DOHH2 (cell line): ENCODE measurements at regions not wholly inside any gene's neighbourhood (a gene's known extent, or its start where the extent isn't known, plus 50 kb on each side); places are given as distances from the start of the nearest gene placed in this dataset.

ENCODE experiments used
- H3F3A ChIP-seq: fragments of 200-600 bp; sonication (generic), shearing (Covaris generic); 2 replicates; pipeline ENCODE4 v1.6.0; 2016; ENCODE audit warnings: antibody characterized with exemption, mild to moderate bottlenecking; ENCODE audit not compliant: control insufficient read depth, insufficient read depth
- H3K27ac ChIP-seq: fragments of 200-600 bp; sonication (generic); 2 replicates; pipeline ENCODE4 v1.5.1; 2014; ENCODE audit warnings: low read depth, mild to moderate bottlenecking, low read length, moderate library complexity
- H3K27me3 ChIP-seq: fragments of 200-600 bp; sonication (generic); 2 replicates; pipeline ENCODE4 v1.6.1; 2014; ENCODE audit warnings: mild to moderate bottlenecking, low read length, mixed read lengths; ENCODE audit not compliant: control insufficient read depth
- H3K36me3 ChIP-seq: fragments of 200-600 bp; sonication (generic); 2 replicates; pipeline ENCODE4 v1.6.1; 2014; ENCODE audit warnings: mild to moderate bottlenecking, low read length, moderate library complexity, mixed read lengths; ENCODE audit not compliant: control insufficient read depth
- H3K4me1 ChIP-seq: fragments of 200-600 bp; sonication (generic); 2 replicates; pipeline ENCODE4 v1.6.1; 2014; ENCODE audit warnings: mild to moderate bottlenecking, low read length, mixed read lengths; ENCODE audit not compliant: control insufficient read depth
- H3K4me2 ChIP-seq: fragments of 200-600 bp; sonication (generic); 2 replicates; pipeline ENCODE4 v1.6.0; 2014; ENCODE audit warnings: mild to moderate bottlenecking, low read length, moderate library complexity
- H3K4me3 ChIP-seq: fragments of 200-600 bp; sonication (generic); 2 replicates; pipeline ENCODE4 v1.5.1; 2014; ENCODE audit warnings: mild to moderate bottlenecking, low read length, mixed read lengths
- H3K79me2 ChIP-seq: fragments of 200-600 bp; sonication (generic); 2 replicates; pipeline ENCODE4 v1.6.1; 2014; ENCODE audit warnings: mild to moderate bottlenecking, low read length, mixed read lengths; ENCODE audit not compliant: control insufficient read depth
- H3K9me2 ChIP-seq: fragments of 200-600 bp; sonication (generic); replicated peaks from 2 replicates; pipeline ENCODE4 v1.6.1; 2014; ENCODE audit warnings: mild to moderate bottlenecking, low read length, mixed read lengths; ENCODE audit not compliant: control insufficient read depth
- H3K9me3 ChIP-seq: fragments of 200-600 bp; sonication (generic); 2 replicates; pipeline ENCODE4 v1.6.1; 2014; ENCODE audit warnings: antibody characterized with exemption, low read length, mixed read lengths; ENCODE audit not compliant: control insufficient read depth, insufficient read depth
- H4K20me1 ChIP-seq: fragments of 200-600 bp; sonication (generic); 2 replicates; pipeline ENCODE4 v1.6.0; 2014; ENCODE audit warnings: low read depth, mild to moderate bottlenecking, antibody characterized with exemption, low read length, moderate library complexity; ENCODE audit not compliant: control insufficient read depth, insufficient read depth
- EZH2phosphoT487 ChIP-seq: fragments of 200-600 bp; sonication (generic); IDR thresholded peaks from 2 replicates; pipeline ENCODE4 v1.6.1; 2017; ENCODE audit warnings: borderline replicate concordance, mild to moderate bottlenecking, antibody characterized with exemption, low read length, moderate library complexity, mixed read lengths
- TF ChIP-seq, protein P1 (sequence below): fragments of 200-600 bp; sonication (generic); IDR thresholded peaks from one replicate; pipeline ENCODE4 v1.5.1; 2014; ENCODE audit warnings: antibody characterized with exemption, mild to moderate bottlenecking, low read depth, low read length; ENCODE audit not compliant: poor library complexity, severe bottlenecking

- H3K4me3 ChIP-seq, result no peak overlapping the region
- H3K27ac ChIP-seq, result no peak overlapping the region
- TF ChIP-seq, protein P1, sequence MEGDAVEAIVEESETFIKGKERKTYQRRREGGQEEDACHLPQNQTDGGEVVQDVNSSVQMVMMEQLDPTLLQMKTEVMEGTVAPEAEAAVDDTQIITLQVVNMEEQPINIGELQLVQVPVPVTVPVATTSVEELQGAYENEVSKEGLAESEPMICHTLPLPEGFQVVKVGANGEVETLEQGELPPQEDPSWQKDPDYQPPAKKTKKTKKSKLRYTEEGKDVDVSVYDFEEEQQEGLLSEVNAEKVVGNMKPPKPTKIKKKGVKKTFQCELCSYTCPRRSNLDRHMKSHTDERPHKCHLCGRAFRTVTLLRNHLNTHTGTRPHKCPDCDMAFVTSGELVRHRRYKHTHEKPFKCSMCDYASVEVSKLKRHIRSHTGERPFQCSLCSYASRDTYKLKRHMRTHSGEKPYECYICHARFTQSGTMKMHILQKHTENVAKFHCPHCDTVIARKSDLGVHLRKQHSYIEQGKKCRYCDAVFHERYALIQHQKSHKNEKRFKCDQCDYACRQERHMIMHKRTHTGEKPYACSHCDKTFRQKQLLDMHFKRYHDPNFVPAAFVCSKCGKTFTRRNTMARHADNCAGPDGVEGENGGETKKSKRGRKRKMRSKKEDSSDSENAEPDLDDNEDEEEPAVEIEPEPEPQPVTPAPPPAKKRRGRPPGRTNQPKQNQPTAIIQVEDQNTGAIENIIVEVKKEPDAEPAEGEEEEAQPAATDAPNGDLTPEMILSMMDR, result no peak
- TF ChIP-seq EZH2phosphoT487, result no peak
- no peak overlapping the region for H3K4me2 ChIP-seq
- no peaks in the 10 kb centered on the region for H3K9me3 ChIP-seq
- H3K79me2 ChIP-seq, result no peaks in the 10 kb centered on the region
- no peaks in the 10 kb centered on the region for H3K36me3 ChIP-seq
- H3F3A ChIP-seq, result no peaks in the 10 kb centered on the region
- no peaks in the 10 kb centered on the region for H3K9me2 ChIP-seq
- no peaks in the 10 kb centered on the region for H3K4me1 ChIP-seq
- no peaks in the 10 kb centered on the region for H3K27me3 ChIP-seq
- no peaks in the 10 kb centered on the region for H4K20me1 ChIP-seq
Observed at GRCh38 chr11:134576721-134577171, 164.7 kb upstream of the B3GAT1 start.

DNA sequence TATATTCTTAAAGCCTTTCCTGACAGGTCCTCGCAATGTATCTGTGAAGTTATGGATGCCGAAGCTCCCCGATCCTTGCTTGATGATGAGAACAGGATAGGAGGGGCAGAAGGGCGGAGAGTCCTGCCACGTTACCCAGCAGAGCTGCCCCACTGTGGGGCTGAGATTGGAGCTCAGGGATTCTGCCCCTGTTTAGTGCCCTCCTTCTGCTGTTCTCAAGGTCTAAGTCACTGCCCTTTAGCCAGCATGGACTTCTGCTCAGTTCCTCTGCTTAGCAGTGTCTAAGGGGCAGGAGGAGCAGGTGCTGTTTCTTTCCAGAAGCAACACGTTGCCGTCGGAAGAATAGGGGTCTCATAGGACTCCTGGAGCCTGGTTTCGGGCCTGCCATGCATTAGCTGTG, 164.2 kb upstream of the B3GAT1 start:
- H3K9me3 ChIP-seq, result no peaks in the 10 kb centered on the region
- no peaks in the 10 kb centered on the region for H3K9me2 ChIP-seq
- H3K27ac ChIP-seq, result no peak overlapping the region
- H3K27me3 ChIP-seq, result no peaks in the 10 kb centered on the region
- H3K4me2 ChIP-seq, result no peak overlapping the region
- H3K4me1 ChIP-seq, result no peaks in the 10 kb centered on the region
- no peak for TF ChIP-seq EZH2phosphoT487
- TF ChIP-seq, protein P1, result no peak
- H3F3A ChIP-seq, result no peaks in the 10 kb centered on the region
- no peak overlapping the region for H3K4me3 ChIP-seq
- no peaks in the 10 kb centered on the region for H4K20me1 ChIP-seq
- no peaks in the 10 kb centered on the region for H3K36me3 ChIP-seq
- H3K79me2 ChIP-seq, result no peaks in the 10 kb centered on the region

DNA sequence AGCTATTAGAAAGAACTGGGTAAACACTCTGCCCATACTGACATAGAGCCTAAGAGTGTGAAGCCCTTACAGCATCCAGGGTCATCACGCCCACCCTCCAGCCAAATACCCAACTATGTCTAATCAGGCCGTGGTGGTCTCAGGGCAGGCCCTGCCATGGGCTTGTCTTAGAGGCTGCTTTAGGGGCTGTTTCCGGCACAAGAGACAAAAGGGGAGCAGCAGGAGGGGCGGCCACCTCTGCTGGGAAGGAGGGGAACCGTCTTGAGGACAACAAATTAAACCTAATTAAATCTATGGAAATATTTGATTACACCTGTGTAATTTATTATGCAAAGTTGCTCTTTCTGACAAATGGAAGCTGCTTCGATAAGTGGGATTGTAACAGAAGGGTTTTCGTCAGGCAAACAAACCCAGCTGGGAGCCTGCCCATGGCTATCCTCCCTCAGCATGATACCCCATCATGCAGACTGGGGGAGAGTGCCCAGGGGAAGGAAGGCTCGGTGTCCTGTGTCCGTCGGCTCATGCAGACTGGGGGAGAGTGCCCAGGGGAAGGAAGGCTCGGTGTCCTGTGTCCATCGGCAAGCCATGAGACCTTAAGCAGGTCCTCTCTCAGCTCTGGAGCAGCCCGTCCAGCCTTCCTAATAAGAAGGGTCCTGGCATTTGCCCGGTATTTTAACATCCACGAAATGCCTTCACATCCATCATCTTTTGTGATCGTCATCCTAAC, 163.6 kb upstream of the B3GAT1 start:
- no peaks in the 10 kb centered on the region for H4K20me1 ChIP-seq
- no peaks in the 10 kb centered on the region for H3K36me3 ChIP-seq
- H3K9me3 ChIP-seq, result no peaks in the 10 kb centered on the region
- no peaks in the 10 kb centered on the region for H3F3A ChIP-seq
- no peaks in the 10 kb centered on the region for H3K4me1 ChIP-seq
- no peaks in the 10 kb centered on the region for H3K27me3 ChIP-seq
- TF ChIP-seq, protein P1, result no peak
- no peak for TF ChIP-seq EZH2phosphoT487
- no peak overlapping the region for H3K4me3 ChIP-seq
- H3K27ac ChIP-seq, result no peak overlapping the region
- H3K79me2 ChIP-seq, result no peaks in the 10 kb centered on the region
- H3K4me2 ChIP-seq, result no peak overlapping the region
- no peaks in the 10 kb centered on the region for H3K9me2 ChIP-seq
